HEK293T (cell line): ENCODE measurements at regions not wholly inside any gene's neighbourhood (a gene's known extent, or its start where the extent isn't known, plus 50 kb on each side); places are given as distances from the start of the nearest gene placed in this dataset.

Experiments
- BHLHE40 ChIP-seq: fragments of 450-650 bp; IDR thresholded peaks from 2 replicates; pipeline ENCODE4 v1.6.1; 2016; ENCODE audit warnings: mild to moderate bottlenecking, moderate library complexity, borderline replicate concordance
- LEF1 ChIP-seq: fragments of 450-650 bp; IDR thresholded peaks from 2 replicates; pipeline ENCODE4 v1.6.1; 2017; ENCODE audit warnings: mild to moderate bottlenecking, borderline replicate concordance
- SUZ12 ChIP-seq: fragments of 450-650 bp; IDR thresholded peaks from 2 replicates; pipeline ENCODE4 v1.6.1; 2016; ENCODE audit warnings: mild to moderate bottlenecking
- ZNF384 ChIP-seq: fragments of 450-650 bp; IDR thresholded peaks from 2 replicates; pipeline ENCODE4 v1.6.1; 2016

GRCh38 chr7:85469446-85470010 lies 282.7 kb upstream of the SEMA3D start:
- TF ChIP-seq SUZ12 (no peak), ZNF384 (no peak), BHLHE40 (no peak), LEF1 (no peak)
